Astrocyte of the hippocampus (primary cell): ENCODE measurements at regions not wholly inside any gene's neighbourhood (a gene's known extent, or its start where the extent isn't known, plus 50 kb on each side); places are given as distances from the start of the nearest gene placed in this dataset.
"Not testable (repeated sequence)": the region's sequence is repeated elsewhere in the genome, so short reads cannot be mapped to it uniquely, and the experiment has no call there.

Experiments
- DNase-seq: peaks from one replicate; pipeline ENCODE4 v3.0.0; 2011; ENCODE audit warnings: low read depth, low spot score

DNA sequence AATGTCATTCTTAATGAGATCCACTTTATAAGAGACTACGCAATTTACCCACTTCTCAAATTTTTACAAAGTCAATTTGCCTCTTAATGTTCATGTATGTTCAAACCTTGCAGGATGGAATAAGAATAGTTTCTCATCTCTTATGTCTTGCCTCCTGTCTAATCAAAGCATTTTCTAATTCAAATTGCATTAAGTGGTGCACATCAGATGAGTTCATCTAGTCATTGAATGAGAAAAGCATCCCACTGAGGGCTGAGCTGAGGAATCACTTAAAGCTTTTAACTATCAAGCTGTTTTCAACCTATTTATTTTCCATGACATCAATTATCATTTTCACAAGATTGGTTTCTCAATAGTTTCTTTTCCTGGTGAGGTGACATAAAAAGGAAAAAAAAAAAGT lies 1964.0 kb downstream of the PCDH7 start:
- no peak for DNase-seq

DNA sequence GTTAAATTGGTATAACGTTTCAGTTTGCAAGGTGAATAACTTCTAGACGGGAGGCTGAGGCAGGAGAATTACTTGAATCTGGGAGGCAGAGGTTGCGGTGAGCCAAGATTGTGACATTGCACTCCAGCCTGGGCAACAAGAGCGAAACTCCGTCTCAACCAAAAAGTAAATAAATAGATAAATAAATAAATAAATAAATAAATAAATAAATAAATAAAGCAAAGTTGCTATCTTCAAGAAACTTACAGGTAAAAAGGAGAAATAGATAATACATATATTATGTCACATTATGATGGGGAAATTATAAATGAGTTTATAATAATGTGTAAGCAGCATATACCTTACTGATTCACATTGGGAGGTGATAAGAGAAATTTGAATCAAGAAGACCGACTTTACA lies 1966.0 kb downstream of the PCDH7 start:
- no peak for DNase-seq

DNA sequence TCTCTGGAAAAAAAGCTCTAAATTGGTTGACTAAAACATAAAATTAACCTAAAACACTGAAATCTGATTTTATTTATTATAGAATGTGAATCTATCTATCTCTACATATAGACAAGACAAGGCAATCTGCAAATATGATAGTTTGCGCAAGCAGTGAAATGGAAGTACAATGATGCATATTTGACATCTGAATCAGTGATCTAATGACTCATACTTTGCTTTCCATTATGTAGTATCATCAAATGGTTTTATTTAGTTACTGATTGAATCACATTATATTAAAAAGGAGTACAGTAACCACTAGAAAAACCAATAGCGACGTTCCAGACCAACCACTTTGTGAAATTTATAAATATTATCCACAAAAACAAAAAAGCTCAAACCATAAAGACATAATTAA lies 1969.3 kb downstream of the PCDH7 start:
- DNase-seq = no peak

DNA sequence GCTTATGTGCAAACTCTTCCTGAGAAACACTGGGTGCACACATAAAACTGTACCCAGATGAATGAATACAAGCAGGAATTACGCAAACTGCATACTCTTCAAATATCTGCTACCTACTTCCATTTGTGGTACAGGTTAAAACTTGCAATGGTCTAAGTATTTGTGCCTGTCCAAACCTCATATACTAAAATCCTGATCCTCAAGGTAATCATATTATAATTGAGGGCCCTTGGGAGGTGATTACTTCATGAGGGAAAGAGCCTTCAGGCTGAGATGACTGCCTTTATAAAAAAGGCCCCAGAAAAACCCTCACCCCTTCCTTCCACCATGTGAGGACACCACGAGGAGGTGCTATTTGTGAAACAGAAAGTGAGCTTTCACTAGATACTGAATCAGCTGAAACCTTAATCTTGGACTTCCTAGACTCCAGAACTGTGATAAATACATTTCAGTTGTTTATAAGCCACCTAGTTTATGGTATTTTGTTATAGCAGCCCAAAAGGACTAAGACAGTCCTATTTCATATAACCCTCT lies 1977.2 kb downstream of the PCDH7 start:
- DNase-seq = no peak

DNA sequence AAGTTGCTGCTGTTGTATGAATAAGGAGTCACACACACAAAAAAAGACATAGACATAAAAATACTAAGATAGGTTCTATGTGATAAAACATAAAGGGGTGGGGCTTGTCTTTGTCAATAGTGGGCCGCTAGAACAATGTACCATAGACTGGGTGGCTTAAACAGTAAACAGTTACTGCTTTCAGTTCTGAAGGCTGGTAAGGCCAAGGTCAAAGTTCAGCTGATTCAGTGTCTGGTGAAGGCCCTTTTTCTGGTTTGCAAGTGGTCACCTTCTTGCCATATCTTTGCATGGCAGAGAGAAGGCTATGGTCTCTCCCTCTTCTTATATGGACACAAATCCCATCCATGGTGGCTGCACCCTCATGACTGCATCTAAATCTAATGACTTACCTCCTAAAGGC lies 1980.7 kb downstream of the PCDH7 start:
- no peak for DNase-seq

DNA sequence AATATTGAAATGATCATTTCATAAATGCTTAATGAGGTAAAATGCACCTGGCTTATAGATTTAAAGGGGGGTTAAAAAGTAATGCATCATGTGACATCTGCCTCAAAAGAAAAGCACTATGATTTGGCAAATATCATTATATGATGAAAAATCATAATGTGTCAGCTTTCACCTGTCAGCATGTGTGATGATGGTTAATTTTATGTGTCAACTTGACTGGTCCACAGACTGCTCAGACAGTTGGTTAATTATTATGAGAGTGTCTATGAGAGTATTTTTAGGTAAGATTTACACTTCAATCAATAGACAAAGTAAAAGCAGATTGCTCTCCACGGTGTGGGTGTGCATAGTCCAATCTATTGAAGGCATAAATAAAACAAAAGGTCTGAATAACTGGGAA lies 1986.7 kb downstream of the PCDH7 start:
- DNase-seq = no peak

DNA sequence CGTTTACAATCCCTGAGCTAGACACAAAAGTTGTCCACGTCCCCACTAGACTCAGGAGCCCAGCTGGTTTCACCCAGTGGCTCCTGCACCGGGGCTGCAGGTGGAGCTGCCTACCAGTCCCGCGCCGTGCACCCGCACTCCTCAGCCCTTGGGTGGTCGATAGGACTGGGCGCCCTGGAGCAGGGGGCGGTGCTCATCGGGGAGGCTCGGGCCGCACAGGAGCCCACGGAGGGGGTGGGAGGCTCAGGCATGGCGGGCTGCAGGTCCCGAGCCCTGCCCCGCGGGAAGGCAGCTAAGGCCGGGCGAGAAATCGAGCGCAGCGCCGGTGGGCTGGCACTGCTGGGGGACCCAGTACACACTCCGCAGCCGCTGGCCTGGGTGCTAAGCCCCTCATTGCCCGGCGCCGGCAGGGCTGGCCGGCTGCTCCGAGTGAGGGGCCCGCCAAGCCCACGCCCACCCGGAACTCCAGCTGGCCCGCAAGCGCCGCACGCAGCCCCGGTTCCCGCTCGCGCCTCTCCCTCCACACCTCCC lies 1996.0 kb downstream of the PCDH7 start:
- not testable (repeated sequence) for DNase-seq

DNA sequence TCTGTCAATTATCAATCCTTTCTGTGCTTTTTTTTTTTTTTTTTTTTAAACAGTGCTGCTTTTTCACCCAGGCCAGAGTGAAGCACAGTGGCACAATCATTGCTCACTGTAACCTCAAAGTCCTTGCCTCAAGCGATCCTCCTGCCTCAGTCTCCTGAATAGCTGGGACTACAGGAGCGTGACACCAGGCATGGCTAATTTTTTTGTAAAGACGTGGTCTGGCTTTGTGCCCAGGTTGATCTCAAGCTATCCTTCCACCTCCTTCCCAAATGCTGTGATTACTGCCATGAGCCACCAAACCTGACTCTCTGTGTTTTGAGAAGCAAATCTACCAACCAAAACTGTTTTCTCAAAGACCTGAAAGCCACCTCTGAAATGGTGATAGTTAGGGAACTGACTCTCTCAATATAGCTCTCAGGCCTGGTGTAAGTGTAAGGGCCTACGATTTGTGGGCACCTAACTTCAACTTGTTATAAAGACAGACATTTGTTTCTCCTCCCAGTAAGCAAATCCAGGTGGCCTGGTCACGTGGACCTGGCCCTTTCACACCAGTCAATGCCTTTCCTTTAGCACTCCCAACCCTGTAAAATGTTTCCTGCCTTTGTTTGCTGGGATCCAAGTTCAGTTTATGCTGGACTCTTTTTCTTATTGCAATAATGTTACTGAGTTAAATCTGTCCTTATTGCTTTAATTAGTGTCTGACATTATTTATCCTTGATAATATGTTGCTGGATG lies 2015.9 kb downstream of the PCDH7 start:
- DNase-seq = peak; percentile 4

DNA sequence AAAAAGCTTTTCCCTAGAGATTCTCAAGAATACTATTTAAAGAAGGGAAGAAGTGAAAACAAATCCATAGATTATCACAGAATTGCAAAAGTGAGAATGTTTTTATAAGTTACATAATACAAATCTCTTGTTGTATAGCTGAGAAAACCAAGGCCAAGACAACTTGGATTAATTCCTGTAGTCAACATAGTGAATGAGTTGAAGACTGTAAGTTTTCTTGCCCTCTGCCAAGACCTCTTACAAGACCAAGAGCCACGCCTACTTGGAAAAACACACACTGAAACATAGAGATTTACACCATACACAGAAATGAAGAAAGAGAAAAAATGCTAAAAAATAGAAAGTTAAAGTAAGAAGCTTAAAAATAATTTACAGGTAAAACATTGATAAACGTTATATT lies 2024.0 kb downstream of the PCDH7 start:
- no peak for DNase-seq

DNA sequence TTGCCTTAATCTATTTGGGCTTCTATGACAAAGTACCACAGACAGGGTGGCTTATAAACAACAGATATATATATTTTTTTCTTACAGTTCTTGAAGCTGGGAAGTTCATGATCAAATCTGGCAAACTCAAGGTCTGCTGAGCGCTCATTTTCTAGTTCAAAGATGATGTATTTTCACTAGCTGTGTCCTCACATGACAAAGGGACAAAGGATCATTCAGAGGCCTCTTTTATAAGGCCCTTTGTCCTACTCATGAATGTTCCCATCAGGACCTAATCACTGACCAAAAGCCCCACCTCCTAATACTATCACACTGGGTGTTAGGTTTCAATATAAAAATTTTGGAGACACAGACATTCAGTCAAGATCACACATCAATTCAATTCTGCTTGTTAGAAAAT lies 2025.2 kb downstream of the PCDH7 start:
- DNase-seq = no peak

DNA sequence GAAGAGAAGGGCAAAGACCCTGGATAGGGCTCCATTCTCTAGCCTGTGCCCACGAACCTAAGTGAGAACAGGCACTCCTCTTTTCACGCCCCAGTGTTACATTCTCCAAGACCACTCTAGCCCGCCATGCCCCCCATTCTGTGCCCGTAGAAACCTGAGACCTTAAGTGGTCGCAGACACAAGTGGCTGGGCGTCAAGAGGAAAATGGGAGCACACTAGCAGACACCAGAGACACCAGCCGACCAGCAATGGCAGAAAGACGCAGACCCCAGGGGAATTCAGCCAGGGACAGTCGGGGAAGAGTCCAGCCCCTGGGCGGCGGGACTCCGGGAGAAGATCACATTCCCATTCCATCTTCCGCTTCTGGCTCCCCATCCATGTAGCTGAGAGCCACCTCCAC lies 2027.9 kb downstream of the PCDH7 start:
- DNase-seq = no peak

DNA sequence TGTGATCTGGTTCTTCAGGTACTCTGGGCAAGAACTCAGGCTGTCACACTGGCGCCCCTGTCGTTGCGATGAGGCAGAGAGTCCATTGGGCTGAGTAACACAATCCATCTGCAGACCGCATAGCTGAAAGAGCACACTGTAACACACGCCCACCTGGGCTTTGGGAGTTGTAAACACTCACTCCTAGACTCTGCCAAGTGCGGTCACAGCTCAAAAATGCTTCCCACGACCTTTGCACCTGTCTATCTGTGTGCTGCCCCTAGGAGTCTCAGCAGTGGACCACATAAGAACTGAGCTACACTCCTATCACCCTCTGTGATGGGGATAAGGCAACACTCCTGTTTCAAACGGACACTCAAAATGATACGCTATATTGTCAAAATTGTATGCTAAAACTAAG lies 2028.3 kb downstream of the PCDH7 start:
- no peak for DNase-seq

DNA sequence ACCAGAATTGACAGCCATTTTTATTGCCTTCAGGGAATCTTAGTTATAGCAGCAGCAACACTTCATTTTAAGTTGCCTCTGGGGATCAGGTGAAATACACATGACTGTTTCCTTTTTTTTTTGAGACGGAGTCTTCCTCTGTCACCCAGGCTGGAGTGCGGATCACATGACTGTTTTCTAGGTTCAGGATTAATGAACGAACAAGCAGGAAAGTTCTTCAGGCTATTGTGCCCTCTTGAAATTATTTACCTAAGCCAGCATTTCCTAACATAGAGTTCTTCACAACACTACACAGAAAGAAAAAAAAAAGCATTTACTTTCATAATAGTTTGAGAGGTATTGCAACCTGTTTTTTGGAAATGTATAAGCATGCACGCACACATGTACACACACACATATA lies 2032.8 kb downstream of the PCDH7 start:
- no peak for DNase-seq

DNA sequence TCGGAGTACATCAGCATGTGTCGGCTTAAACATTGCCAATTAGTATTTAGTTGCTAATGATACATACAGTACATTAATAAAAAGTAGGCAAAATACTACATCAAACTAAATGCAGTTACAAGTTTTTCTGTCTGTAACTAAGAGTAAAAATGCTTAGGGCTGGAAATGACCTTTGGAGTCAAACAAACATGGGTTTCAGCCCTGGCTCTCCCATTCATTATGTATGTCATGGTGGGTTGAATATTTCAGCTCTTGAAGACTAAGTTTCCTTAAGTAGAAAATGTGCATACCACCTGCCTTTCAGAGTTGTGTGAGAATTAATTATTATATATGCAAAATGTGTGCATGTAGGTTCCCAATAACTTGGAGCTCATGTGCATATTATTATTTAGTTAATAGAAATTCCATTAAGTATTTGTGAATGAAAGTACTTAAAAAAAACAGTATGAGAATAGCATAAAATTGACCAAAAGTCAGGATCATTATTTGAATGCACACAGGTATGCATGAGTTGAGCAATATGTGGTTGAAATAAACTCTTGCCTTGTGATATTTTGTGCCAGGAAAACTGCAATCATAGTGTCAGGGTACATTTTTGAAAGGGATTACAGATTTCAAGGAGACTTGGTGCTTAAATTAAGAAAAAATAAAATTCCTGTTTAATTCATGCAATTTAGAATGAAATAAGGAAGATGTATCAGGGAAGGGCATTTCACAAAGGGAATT lies 2048.7 kb downstream of the PCDH7 start:
- DNase-seq = no peak

DNA sequence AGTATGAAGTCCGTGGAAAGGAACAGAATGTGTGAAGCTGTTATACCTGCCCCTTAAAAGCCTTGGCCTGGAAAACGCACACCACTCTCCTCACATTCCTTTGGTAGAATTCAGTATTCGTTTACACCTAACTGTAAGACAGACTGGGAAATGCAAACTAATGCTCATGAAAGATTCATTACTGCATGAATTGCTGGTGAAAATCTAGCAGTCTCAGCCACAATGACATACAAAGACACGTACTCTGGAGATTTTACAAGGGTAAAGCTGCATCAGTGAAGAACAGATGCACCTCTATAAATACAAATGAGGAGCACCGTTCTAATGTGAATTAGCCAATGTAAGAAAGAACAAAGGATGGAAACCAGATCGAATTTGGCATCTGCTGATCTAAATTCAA lies 2051.3 kb downstream of the PCDH7 start:
- DNase-seq = no peak

DNA sequence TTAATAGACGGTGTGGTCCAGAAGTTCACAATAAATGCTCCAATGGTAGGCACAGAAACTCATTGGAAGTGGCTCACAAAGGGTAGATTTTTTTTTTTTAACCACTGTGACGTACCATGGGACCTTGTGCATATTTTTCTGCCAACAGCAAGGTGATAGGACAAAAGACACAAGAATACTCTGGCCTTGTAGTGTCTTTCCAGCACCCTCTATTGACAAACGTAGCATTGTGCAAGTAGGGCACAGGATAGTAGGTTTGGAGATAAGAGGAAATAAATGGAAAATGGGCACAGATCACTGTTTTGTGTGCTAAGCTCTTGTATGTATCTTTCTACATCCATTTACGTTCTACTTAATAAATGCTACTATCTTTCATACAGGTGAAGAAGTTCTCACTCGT lies 2054.9 kb downstream of the PCDH7 start:
- peak; percentile 37 for DNase-seq

DNA sequence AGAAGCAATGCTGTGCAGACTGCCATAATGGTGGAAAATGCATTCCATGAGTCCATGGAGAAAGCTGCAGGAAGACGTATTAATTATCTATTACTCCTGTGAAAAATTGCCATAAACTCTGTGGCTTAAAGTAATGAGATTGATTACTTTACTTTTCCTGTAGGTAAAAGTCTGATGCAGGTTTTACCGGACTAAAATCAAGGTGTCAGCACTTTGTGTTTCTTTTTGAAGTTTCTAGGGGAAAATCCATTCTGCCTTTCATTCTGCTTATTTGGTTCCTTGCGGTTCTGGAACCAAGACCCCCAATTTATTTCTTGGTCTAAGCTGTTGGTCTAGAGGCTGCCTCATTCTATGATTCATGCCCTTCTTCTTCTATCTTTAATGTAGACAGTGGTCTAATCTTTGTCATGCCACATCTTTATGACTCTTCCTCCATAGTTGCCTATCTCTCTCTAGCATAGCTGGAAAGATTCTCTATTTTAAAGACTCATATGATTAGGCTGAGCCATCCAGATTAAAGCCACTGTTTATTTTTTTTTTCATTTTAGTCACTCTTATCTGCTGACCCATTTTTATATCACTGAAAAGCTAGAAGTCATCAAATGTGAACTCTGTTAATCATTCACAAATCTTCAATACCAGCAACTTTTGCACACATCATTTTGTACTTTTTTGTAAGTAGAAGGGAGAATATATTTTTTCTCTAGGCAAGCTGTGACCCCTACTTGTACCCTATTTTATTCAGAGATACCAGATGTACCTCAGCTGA lies 2056.4 kb downstream of the PCDH7 start:
- DNase-seq = no peak

DNA sequence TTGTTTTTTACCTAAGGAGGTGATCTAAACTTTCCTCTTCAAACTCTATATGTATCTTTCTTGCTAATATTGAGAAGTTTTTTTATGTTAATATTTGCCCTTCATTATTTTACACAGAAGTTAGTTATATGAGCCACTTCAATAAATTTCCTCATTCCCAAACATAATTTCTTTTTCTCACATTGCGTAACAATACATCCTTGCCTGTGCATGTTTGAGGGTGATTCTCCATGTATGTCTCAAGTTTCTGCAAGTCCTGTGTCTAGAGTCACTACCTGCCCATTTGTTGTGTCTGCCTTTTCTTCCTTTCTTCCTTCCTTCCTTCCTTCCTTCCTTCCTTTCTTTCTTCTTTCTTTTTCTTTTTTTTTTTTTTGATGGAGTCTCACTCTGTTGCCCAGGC lies 2057.9 kb downstream of the PCDH7 start:
- no peak for DNase-seq

DNA sequence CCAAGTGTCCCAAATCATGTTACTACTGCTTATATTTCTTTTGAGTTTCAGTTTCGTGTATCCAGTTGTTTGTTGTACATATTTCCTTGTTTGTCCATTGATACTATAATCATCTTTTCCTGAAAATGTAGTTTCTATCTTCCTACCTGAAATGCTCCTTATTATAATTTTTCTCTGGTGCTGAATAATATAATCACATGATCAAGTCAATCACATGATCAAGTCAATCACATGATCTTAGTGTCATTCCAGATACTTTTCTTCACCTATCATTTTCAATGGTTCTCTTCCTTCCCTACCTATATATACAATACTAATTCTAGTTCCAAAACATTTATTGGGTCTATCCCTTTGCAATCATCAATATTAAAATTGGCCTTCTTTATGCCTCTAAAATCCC lies 2058.8 kb downstream of the PCDH7 start:
- no peak for DNase-seq

DNA sequence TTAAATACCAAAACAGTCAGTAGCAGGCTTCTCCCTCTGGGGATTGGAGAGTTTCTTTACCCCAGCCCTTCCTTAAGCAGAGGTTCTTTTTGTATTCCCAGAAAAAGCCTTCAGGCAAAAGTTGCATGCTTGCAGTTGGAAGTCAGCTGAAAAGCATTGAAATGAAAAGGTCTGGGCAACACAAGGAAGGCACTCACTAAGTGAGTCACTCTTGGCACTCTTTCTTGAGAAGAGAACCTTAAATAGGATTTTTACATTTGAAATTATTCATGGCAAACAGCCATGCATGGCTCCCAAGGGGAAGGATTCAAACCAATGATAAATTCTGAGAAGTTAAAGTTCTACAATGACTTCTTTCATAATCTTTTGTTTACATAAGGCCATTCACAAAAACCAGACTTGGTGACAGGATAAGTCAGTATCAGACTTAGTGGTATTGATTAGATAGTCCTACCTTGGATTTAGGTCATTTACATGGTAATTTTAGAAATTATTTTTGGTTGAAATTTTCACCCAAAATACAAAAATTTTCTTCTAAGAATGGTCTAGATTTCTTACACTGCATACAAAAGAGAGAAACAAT lies 2068.9 kb downstream of the PCDH7 start:
- DNase-seq = peak; percentile 81

DNA sequence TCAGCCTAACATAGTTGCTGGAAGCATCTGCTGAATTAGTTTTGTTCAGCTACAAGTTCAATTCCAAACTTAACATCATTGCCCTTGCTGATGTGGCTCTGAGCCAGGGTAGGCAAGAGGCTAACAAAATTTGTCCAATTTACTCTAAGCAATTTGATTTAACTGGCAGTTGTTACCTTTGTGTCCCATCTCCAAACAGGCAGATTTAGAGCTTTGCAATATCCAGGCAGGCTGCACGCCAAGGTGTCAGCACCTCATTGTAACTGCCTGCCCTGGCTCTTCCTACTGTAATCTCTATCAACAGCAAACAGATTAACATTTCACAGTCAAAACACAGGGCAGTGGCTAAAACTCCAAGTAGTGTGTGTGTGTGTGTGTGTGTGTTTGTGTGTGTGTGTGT lies 2070.6 kb downstream of the PCDH7 start:
- no peak for DNase-seq
